ENCODE measurements at regions not wholly inside any gene's neighbourhood (a gene's known extent, or its start where the extent isn't known, plus 50 kb on each side); places are given as distances from the start of the nearest gene placed in this dataset.

DNA sequence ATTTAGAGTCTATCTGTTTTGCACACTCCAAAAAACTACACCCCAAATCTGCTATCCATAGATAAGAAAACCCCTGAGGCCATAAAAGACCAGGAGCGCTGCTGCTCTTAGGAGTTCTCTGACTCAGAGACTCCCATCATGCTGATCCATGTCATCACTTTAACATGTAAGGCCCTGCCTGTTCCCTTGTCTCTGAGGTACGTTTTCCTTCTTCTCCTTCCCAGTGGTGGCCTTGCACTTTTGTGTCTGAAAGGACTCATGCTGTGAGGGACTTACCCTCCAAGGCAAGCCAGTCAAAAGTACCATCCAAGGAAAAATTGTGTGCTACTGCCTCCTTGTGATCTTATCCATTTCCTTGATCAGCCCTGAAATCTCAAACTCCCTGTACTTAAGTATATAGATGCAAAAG, 427.4 kb upstream of the NCAM2 start:
- Histone ChIP-seq H2AFZ (ENCODE audit: low read depth, low read length, poor library complexity, severe bottlenecking) (no peak overlapping the region), H3K9me3 (ENCODE audit: control insufficient read depth in 1 of 2, insufficient read depth in 1 of 2, low read depth in 1 of 2, low read length in 2 of 2) (peaks cover 13 to 14% of the 10 kb centered on the region in 2 experiments; a peak in 2 of 4 replicates), H3K27ac (ENCODE audit: low read depth, low read length) (no peak overlapping the region), H3K9ac (ENCODE audit: low read length) (no peak overlapping the region), H3K79me2 (ENCODE audit: insufficient read depth, low read length) (no peaks in the 10 kb centered on the region), H3K36me3 (ENCODE audit: control insufficient read depth in 1 of 2, insufficient read depth in 2 of 2, low read length in 2 of 2) (no peaks in the 10 kb centered on the region), H4K20me1 (ENCODE audit: insufficient read depth) (no peaks in the 10 kb centered on the region), H3K4me2 (ENCODE audit: low read length) (no peak overlapping the region), H3K4me3 (replicated peaks in 1 of 2; ENCODE audit: low read depth in 1 of 2, low read length in 2 of 2) (no peak overlapping the region), H3K4me1 (ENCODE audit: control insufficient read depth in 1 of 2, insufficient read depth in 2 of 2, low read length in 2 of 2) (no peaks in the 10 kb centered on the region), H3K9me2 (ENCODE audit: insufficient read depth) (no peaks in the 10 kb centered on the region), H3K27me3 (ENCODE audit: insufficient read depth, low read length) (no peaks in the 10 kb centered on the region)
- DNase-seq (ENCODE audit: low read depth, low spot score) (no peak), ATAC-seq (no peak)
- POLR2A ChIA-PET = no interaction called here
- intact Hi-C loops (cut with micrococcal nuclease) = no loop called here
- BruUV-seq (replicated peaks) = no TSS peak
- CTCF ChIA-PET = no interaction called here
- TF ChIP-seq POLR2A (IDR thresholded peaks at IDR 0.05; ENCODE audit: borderline replicate concordance, extremely low read depth, insufficient read depth, insufficient read length) = no peak
- TF ChIP-seq ATF3 (IDR thresholded peaks at IDR 0.05) = no peak
- TF ChIP-seq SIN3A (IDR thresholded peaks at IDR 0.05; ENCODE audit: low read depth) = no peak
- TF ChIP-seq, protein P1, sequence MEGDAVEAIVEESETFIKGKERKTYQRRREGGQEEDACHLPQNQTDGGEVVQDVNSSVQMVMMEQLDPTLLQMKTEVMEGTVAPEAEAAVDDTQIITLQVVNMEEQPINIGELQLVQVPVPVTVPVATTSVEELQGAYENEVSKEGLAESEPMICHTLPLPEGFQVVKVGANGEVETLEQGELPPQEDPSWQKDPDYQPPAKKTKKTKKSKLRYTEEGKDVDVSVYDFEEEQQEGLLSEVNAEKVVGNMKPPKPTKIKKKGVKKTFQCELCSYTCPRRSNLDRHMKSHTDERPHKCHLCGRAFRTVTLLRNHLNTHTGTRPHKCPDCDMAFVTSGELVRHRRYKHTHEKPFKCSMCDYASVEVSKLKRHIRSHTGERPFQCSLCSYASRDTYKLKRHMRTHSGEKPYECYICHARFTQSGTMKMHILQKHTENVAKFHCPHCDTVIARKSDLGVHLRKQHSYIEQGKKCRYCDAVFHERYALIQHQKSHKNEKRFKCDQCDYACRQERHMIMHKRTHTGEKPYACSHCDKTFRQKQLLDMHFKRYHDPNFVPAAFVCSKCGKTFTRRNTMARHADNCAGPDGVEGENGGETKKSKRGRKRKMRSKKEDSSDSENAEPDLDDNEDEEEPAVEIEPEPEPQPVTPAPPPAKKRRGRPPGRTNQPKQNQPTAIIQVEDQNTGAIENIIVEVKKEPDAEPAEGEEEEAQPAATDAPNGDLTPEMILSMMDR (IDR thresholded peaks at IDR 0.05 in 2 of 3, conservative IDR thresholded peaks at IDR 0.05 in 1 of 3; ENCODE audit: borderline replicate concordance in 1 of 3, insufficient read depth in 1 of 3, low read depth in 2 of 3, low read length in 2 of 3) = no peak
- no peak for TF ChIP-seq EZH2 (IDR thresholded peaks at IDR 0.05)
- no peak for TF ChIP-seq EGR1 (IDR thresholded peaks at IDR 0.05; ENCODE audit: low read depth)
- TF ChIP-seq TCF7L2 (IDR thresholded peaks at IDR 0.05; ENCODE audit: borderline replicate concordance, extremely low read depth, insufficient read depth, insufficient read length) = no peak
- TF ChIP-seq SP1 (IDR thresholded peaks at IDR 0.05; ENCODE audit: low read depth) = no peak
- TF ChIP-seq JUND (IDR thresholded peaks at IDR 0.05) = no peak
- RAD21 ChIA-PET (ENCODE audit: low non-redundant PET in 1 of 2, low total read pairs in 2 of 2, uncharacterized antibody in 2 of 2, unreplicated experiment in 2 of 2) = no interaction called here

DNA sequence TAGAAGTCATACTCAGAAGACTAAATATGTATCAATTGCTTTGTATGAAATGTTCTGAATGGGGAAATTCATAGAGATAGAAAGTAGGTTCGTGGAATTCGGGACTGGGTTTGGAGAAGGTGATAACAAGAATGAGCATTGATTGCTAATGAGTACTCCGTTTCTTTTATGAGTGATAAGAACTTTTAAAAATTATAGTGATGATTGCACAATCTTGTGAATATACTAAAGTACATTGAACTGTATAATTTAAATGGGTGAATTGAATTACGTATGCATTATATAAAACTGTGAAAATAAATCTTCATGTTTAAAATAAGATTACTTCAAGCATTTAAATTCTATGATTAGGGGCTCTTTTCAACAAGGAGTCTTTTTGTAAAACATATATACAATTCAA, 425.6 kb upstream of the NCAM2 start:
- Histone ChIP-seq H3K79me2 (ENCODE audit: insufficient read depth, low read length) (no peaks in the 10 kb centered on the region), H3K4me1 (ENCODE audit: control insufficient read depth in 1 of 2, insufficient read depth in 2 of 2, low read length in 2 of 2) (no peaks in the 10 kb centered on the region), H3K36me3 (ENCODE audit: control insufficient read depth in 1 of 2, insufficient read depth in 2 of 2, low read length in 2 of 2) (no peaks in the 10 kb centered on the region), H3K9me2 (ENCODE audit: insufficient read depth) (no peaks in the 10 kb centered on the region), H4K20me1 (ENCODE audit: insufficient read depth) (no peaks in the 10 kb centered on the region), H3K4me3 (replicated peaks in 1 of 2; ENCODE audit: low read depth in 1 of 2, low read length in 2 of 2) (no peak overlapping the region), H3K4me2 (ENCODE audit: low read length) (no peak overlapping the region), H3K9ac (ENCODE audit: low read length) (no peak overlapping the region), H3K27me3 (ENCODE audit: insufficient read depth, low read length) (no peaks in the 10 kb centered on the region), H2AFZ (ENCODE audit: low read depth, low read length, poor library complexity, severe bottlenecking) (no peak overlapping the region), H3K9me3 (ENCODE audit: control insufficient read depth in 1 of 2, insufficient read depth in 1 of 2, low read depth in 1 of 2, low read length in 2 of 2) (peaks cover 13 to 14% of the 10 kb centered on the region in 2 experiments; a peak in 2 of 4 replicates), H3K27ac (ENCODE audit: low read depth, low read length) (no peak overlapping the region)
- no TSS peak for BruUV-seq (replicated peaks)
- intact Hi-C loops (cut with micrococcal nuclease) = no loop called here
- ChIA-PET RAD21 (ENCODE audit: low non-redundant PET in 1 of 2, low total read pairs in 2 of 2, uncharacterized antibody in 2 of 2, unreplicated experiment in 2 of 2) (no interaction called here), CTCF (no interaction called here), POLR2A (no interaction called here)
- DNase-seq (ENCODE audit: low read depth, low spot score) (no peak), ATAC-seq (no peak)
- TF ChIP-seq ZNF274 (IDR thresholded peaks at IDR 0.05; ENCODE audit: low read depth, low read length) = no peak
- TF ChIP-seq SP1 (IDR thresholded peaks at IDR 0.05; ENCODE audit: low read depth) = no peak
- no peak for TF ChIP-seq FOSL1 (IDR thresholded peaks at IDR 0.05; ENCODE audit: low read depth)
- no peak for TF ChIP-seq ELF1 (IDR thresholded peaks at IDR 0.05; ENCODE audit: borderline replicate concordance, low read depth)
- TF ChIP-seq, protein P2, sequence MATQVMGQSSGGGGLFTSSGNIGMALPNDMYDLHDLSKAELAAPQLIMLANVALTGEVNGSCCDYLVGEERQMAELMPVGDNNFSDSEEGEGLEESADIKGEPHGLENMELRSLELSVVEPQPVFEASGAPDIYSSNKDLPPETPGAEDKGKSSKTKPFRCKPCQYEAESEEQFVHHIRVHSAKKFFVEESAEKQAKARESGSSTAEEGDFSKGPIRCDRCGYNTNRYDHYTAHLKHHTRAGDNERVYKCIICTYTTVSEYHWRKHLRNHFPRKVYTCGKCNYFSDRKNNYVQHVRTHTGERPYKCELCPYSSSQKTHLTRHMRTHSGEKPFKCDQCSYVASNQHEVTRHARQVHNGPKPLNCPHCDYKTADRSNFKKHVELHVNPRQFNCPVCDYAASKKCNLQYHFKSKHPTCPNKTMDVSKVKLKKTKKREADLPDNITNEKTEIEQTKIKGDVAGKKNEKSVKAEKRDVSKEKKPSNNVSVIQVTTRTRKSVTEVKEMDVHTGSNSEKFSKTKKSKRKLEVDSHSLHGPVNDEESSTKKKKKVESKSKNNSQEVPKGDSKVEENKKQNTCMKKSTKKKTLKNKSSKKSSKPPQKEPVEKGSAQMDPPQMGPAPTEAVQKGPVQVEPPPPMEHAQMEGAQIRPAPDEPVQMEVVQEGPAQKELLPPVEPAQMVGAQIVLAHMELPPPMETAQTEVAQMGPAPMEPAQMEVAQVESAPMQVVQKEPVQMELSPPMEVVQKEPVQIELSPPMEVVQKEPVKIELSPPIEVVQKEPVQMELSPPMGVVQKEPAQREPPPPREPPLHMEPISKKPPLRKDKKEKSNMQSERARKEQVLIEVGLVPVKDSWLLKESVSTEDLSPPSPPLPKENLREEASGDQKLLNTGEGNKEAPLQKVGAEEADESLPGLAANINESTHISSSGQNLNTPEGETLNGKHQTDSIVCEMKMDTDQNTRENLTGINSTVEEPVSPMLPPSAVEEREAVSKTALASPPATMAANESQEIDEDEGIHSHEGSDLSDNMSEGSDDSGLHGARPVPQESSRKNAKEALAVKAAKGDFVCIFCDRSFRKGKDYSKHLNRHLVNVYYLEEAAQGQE (IDR thresholded peaks at IDR 0.05; ENCODE audit: low read depth) = no peak
- TF ChIP-seq ZFX (IDR thresholded peaks at IDR 0.05) = no peak
- TF ChIP-seq POLR2A (IDR thresholded peaks at IDR 0.05; ENCODE audit: borderline replicate concordance, extremely low read depth, insufficient read depth, insufficient read length) = no peak

All from HCT116 (cell line).